COLO829 (cell line): ENCODE measurements at regions not wholly inside any gene's neighbourhood (a gene's known extent, or its start where the extent isn't known, plus 50 kb on each side); places are given as distances from the start of the nearest gene placed in this dataset.

Source experiments
- DNase-seq: peaks from one replicate; pipeline ENCODE4 v3.0.0; 2012; ENCODE audit warnings: low spot score

DNA sequence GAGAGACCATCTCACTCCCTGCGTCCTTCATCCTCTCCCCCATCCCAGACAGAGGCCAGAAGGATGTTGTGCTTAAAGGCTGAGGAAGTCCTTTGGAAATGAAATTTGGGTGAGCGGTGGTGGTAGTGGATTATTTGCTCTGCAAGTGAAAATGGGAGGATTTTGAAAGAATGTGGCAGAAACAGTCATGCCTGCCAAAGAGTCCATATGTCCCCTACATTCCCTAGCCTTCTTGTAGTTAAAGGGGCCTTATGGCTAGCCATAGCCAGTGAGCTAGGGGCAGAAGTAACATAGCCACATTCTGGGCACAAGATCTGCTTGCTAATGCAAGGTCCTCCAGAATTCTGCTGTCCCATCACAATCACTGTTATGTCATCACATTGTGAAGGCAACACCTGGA is 360.2 kb upstream of the TSHZ3 start:
- no peak for DNase-seq

DNA sequence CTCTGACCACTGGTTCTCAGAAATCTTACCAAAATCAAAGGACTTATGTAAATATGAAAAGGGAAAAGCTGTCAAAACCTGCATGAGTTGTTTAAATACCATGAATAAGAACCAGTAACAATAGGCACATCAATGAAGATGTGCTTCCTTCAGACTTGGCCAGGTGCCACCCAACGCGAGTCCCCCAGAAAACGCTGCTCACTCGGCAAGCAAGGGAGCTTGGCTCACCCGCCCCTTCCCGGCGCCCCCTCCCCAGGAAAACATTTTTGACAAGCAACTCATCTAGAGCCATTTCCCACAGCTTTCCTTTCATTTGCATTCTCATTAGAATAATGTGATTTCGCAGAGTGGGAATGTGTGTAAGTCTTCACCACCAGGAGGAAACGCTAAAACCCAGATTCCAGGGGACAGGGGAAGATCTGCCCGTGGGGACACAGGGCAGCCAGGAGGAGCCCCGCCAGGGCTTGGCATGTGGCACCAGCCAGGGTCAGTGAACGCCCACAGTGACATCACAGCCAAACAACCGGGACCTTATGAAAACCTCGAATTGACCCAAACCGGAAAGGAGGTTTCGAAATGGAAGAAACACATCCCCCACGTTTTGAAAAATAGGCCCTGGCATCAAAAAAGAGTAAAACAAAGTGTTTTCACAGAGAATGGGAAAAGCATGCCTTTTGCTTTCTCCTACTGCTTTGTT is 366.2 kb upstream of the TSHZ3 start:
- DNase-seq, result no peak

DNA sequence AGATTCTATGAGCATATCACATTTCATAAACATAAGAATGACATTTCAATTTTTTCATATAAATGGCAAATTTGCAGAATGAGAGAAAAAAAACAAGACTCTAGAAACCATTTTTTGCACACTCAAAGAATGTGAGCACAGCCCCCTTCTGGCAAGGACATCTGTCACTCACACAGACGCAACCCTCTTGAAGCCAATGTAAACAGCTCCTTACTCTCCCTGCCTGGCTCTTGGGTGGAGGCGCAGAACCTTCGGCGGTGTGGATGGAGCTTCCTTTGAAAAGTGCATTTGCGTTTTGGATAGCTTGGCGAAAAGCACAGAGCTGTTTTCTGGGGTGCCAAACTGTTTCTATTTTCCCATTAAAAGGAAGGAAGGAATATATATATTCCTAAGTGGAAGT is 367.6 kb upstream of the TSHZ3 start:
- no peak for DNase-seq

DNA sequence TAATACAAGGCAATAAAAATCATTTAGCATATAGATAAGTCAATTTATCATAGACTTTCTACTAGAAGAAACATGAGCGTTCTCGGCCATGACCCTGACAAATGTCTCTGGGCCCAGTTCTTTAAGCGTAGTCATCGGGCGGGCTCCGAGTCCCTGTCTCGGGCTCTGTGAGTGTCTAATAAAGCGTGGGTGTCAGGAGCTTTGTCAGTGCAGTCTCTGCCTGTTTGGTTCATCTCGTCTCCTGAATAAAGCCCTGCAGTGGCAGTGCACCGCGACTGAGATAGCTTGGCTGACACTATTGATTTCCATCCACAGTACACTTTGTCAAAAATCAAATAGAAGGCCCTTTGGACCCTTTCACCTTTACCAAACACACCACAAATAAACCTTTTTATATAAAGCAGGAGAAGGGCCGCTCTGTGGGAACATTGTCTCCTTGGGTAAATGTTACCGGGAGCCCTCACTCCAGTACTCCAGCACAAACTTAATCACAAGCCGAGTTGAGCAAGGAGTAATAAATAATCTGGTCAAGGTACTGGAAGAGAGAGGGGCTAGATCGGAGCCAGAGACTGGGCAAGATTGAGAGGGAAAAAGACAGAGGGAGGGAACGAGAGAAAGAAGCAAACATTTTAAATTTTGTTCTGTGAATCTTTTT is 368.2 kb upstream of the TSHZ3 start:
- DNase-seq, result no peak

DNA sequence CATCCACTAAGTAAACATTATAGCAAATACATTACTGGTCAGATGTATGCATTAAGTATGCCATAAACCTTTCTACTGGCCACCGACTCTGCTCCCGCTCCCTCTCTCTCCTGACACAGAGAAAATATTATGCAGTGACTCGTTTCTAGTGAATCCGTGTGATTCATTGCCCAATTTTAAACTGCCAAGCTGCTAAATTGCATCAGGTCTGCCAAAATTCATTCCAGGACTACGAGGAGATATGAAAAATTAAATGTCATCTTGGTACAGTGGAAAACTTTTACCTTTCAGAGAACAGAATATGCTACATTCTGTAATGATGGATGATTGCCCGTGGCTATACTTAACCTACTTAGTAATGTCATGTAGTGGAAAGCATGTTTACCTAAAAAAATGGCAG is 368.8 kb upstream of the TSHZ3 start:
- DNase-seq, result no peak

DNA sequence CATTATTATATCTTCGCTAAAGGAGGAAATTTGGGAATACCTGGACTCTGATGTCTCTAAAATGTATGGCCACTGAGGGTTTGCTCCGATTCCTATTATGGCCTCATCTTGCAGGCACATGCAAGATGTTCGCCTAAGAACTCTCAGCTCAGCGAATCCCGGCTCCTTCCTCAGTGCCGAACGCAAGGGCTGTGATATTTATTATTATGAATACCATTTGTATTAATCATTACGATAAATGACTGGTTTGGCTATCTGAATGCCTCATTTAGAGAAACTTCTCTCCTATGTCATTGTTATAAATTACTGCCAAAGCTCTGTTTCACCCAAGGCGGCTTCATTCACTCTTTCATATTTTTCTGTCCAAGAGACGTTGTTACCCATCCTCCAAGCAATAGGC is 369.7 kb upstream of the TSHZ3 start:
- no peak for DNase-seq

DNA sequence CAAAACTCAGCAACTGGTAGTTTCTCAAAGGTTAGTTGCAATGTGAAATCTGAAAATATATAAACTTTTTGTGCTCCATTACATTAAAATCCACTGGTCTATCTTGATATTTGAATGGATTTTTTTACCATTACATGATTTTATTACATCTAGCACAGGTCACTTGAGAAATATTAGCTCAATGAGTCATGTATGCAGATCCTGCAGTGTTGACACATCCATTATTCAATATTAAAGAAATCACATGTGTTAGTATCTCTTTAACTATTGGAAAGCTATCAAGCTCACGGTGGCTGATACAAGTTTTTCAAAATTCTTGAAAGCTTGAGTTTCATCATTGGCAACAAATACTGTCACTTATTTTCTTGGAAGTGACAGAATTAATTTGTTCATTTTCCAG is 373.9 kb upstream of the TSHZ3 start:
- no peak for DNase-seq

DNA sequence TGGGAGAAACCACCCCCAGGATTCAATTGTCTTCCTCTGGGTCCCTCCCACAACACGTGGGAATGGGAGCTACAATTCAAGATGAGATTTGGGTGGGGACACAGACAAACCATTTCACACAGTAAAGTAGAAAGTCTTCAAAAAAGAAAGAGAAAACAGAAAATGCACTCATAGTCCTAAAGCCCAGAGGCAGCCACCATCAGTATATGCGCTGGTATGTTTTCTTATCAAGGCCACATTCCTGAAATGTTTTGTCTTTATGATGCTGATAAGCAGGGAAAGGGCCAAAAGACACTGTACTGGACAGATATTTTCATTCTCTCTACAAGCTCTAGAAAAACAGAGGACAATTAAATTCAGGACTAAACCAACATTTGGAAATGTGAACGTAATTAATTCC is 375.8 kb upstream of the TSHZ3 start:
- no peak for DNase-seq

DNA sequence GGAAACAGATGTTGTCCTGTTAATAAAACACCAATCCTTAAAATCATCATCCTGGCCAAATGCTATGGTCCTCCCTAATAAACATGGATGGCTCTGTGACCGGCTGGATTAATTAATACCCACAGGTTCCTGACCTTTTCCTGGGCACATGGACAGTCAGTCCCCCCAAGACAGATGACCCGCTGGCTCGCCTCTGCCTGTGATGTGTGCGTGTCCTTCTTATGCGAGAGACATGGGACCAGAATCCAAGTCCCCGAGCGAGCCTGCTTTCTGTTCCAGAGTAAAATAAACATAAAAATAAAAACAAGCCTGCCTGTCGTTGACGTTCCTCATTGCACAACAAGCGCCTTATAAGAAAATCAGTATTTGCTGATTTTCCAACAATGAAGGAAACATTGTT is 378.3 kb upstream of the TSHZ3 start:
- DNase-seq, result no peak

DNA sequence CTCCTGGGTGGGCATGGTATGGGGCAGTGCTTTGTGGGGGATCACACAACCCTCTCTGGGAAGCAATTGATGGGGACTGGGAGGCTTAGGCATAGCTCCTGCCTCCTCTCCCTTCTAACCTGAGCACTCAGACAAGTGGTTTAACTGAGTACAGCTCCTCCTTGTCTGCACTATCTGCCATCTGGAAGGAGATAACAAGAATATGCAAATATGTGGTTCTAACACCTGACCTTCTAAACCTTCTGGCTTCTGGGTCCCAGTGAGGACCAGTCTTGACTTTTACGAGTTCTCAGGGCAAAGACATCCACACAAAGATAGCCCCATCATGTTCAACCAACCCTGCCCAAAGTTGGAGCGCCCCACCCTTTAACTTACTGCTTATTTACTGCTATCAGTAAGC is 381.0 kb upstream of the TSHZ3 start:
- DNase-seq, result no peak

DNA sequence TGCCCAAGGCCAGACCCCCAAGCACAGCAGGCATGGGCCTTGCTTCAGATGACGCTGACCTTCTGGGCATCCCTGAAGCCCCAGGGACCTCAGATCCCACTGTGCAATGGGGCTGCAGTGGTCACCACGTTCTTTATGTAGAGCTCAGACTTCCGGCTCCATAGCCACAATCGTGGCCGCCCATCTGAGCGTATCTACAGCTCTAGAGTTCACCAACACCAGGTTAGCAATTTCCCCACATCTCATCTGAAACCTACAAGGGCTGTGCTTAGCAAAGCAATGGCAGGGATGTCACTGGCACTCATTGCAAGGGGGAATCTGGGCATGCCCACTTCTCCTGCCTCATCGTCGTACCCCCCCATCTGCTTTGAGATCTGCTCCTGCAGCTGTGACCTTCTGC is 384.4 kb upstream of the TSHZ3 start:
- DNase-seq, result no peak

DNA sequence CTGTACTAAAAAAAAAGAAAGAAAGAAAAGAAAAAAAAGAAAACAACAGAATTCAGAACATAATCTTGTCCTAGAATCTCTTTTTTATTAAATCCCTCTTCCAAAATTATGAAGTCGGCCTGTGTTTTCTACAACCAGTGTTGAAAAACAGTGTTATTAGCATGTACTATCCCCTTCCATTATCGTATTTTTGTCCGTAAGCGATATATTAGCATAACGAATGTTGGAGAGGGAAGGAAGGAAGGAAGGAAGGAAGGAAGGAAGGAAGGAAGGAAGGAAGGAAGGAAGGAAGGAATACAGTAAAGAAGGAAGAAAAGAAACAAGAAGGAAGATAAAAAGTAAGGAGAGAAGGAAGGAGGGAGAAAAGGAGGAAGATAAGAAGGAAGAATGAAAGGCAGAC is 393.0 kb upstream of the TSHZ3 start:
- no peak for DNase-seq

DNA sequence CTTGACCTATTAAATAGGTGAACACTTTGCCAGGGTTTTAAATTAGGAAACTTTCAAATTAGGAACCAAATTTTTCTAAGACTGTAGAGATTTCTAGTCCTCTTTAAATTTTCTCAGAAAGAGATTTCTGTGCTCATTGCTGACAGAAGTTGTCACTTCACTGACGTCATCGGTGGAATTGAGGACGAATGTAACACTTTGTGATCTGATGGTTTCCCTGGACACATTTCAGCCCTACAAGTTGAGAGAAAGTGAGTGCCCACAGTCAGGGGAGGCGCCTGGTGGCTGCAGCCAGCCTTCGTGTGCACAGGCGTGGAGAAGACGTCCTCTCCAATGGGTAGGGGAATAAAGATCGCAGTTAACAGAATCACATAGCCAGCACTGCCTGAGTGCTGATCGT is 396.5 kb upstream of the TSHZ3 start:
- no peak for DNase-seq

DNA sequence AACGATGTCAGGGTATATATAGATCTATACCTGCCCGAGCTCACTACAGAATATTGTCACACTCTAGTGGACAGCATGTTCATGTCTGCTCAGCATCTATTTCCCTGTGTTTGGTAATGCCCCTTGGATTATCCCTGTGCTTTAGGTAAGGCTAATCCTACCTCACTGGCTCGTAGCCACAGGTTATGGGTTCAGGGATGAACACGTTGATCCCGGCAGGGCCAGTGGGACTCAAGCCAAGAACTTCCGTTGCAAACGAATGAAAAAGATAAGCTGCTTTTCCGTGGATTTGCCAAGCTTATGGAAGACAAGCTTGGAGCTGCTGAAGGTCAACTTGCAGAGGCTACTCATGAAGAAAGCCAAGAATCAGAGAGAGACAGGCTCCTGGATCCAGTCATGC is 400.0 kb upstream of the TSHZ3 start:
- no peak for DNase-seq

DNA sequence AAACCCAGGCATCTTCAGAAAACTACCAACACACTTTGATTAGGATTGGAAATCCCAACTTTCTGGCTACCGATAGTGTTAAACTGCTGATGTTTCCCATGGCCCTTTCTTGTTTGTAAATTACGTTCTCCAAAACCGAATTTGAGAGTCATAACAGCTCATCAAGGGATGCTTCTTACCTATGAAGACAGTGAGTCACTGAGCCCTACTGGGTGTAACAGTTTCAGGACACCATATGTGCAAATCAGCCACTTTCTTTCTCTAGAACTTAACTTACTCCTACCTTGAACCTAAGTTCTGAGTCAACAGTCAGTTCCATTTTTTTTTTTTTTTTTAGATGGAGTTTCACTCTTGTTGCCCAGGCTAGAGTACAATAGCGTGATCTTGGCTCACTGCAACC is 410.1 kb upstream of the TSHZ3 start:
- no peak for DNase-seq

DNA sequence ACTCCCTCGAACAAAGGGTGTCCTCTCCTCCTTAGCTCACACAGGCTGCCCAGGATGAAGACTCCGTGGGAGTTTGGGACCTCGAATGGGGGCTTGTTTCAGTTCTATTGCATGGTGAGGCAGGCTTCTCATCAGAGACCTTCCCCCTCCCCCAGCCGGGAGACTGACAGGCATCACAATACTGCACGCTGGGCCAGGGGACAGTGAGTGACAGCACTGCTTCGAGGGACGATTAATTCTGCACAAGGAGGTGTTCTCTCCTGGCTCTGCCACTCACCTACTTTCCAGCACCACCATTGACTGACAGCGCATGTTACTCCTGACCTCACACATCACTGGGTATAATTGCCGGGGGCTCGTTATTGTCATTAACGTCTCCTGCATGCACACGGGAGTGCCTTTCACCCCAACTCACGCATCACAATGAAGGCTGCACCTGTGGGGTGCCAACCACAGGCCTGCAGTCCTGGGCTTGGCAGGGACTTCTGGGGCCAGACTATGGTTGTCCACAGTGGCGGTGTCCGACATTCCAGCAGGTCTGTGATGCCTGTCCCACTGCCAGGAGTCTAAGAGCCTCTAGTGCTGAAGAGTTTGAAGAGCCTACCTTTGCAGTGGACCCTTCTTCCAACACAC is 412.2 kb upstream of the TSHZ3 start:
- no peak for DNase-seq

DNA sequence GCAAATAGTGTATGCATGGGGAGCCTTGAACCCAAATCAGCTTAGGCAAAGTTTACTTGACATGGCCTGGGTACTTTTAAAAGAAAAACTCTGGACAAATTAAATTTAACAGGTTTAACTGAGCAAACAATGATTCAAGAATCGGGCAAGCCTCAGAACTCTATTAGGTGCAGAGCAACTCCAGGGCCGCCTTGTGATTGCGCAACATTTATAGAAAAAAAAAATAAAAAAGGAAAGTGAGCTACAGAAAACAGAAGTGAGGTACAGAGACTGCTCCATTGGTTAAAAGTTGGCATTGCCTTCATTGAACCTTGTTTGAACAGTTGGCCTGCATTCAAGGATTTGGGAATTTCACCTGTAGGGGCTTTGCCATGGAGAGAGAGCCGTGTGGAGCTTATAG is 421.0 kb upstream of the TSHZ3 start:
- no peak for DNase-seq

DNA sequence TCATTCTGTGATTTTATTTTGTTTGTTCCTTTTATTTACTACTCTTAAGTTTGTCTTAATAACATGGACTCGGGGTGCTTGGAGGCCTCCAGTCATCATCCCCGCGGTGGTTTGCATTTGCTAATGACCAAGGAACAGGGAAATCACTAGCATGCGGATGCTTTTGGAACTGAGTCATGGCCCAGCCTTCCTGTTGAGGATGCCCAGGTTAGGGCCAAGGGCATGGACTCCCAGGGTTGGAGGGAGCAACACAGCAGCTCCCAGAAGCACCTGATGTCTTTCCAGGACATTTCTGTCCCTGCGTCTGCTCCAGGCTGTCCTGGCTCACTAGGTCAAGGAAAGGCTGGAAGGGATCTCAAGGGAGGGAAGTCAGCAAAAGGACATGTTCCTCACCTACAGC is 423.7 kb upstream of the TSHZ3 start:
- no peak for DNase-seq

DNA sequence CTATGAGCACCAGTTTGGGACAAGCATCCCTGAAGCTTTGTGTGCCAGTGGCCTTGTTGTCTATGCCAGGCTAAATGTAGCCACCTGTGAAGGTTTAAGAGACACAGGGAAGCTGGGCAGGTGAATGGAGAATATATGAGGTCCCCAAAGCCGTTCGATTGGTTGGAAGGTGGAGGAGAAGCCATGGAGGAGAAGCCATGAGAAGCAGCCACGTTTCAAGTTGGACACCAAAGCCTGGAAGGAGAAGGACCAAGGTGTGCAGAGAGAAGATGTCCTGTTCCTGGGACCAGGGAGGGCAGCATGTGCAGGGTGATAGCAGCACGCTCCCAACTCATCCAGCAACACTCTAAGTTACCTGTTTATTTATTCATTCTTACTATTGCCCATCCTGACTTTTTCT is 432.3 kb upstream of the TSHZ3 start:
- no peak for DNase-seq

DNA sequence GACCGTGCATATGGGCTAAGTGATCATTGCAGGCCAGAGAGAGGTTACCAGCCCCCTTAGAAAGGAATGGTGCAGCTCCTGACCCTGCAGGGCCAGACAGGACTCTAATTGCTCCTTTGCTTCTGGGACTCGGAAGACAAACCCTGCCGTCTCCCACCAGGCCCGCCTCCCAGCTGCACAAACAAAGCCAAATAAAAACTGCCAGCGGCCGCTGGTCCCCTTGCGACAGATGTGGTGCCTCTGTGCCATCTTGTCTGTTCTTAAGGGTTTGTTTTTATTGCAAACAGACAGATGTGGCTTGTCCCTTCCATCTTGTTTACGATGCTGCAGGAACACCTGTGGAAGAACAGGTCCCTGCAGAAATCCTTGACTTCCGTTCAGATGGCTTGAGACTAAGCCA is 434.4 kb upstream of the TSHZ3 start:
- no peak for DNase-seq

DNA sequence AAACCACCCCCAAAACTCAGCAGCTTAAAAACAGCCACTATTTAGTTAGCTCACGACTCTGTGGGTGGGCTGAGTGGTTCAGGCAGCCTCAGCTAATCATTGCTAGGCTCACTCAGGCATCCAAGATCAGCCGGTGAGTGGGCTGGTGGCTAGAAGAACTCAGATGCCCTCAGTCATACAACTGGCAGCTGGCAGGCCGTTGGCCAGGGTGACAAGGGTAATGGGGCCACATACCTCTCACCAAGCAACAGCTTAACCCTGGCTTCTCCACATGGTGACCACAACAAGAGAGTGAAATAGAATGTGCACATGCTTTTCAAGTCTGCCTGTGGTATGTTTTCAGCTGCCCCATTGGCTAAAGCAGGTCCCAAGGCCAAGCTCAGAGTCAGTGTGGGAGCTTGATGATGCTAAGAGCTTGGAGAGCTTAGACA is 435.4 kb upstream of the TSHZ3 start:
- no peak for DNase-seq

DNA sequence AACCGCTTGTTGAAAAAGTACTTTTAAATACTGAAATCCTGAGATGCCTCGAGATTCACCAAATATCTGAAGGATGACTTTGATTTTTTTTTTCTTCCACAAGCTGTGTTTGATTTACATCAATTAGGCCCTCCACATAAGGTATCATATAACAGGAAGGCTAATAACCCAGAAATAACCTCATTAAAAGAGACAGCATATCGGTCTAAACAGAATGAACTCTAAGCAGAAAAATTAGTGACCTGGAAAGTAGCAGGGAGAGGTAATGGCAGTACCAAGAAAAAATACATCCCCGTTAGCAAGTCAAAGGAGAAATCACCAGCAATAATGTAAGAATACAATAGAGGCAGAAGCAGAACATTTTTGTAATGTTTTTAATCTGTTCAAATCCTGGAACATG is 452.4 kb upstream of the TSHZ3 start:
- DNase-seq, result no peak

DNA sequence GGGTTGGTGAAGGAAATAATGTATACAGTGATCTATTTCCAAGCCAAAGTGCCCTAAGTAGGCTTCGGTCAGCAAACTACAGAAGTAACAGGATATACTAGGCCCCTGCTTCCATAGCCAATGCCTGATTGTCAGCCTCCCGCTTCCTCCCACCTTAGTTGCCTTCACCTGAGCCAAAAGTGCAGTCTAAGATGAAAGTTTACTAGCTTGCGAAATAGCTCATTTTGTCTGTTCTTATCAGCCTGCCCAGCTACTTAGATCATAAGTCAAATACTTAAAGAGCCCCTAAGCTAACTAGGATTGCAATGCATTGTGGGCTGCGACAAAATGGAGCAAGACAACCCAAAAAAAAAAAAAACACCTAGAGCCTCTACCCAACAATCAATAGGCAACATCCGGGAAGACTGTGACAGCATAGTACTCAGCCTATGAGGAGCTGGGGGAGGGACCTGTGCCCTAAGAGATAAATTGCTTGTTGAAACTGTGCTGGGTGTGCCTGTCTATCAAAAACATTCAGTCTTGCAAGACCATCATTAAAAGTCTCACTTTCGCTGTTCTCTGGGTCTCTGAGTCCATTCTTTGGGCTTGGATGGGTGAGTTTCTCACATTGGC is 454.7 kb upstream of the TSHZ3 start:
- no peak for DNase-seq
